SIG-M5 (cell line): ENCODE measurements at regions not wholly inside any gene's neighbourhood (a gene's known extent, or its start where the extent isn't known, plus 50 kb on each side); places are given as distances from the start of the nearest gene placed in this dataset.

Experiments
- DNase-seq: peaks from one replicate; lab custom pipeline; 2025; lab: John Stamatoyannopoulos, UW

DNA sequence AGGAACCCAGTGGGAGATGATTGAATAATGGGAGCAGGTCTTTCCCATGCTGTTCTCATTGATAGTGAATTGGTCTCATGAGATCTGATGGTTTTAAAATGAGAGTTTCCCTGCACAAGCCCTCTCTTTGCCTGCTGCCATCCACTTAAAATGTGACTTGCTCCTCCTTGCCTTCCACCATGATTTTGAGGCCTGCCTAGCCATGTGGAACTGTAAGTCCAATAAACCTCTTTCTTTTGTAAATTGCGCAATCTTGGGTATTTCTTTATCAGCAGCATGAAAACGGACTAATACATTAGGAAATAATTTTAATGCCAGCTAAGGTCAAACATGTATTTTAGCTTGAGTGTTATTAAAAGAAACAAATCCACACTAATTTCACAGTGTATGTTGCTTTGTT is 517.6 kb upstream of the ALCAM start:
- no peak for DNase-seq

DNA sequence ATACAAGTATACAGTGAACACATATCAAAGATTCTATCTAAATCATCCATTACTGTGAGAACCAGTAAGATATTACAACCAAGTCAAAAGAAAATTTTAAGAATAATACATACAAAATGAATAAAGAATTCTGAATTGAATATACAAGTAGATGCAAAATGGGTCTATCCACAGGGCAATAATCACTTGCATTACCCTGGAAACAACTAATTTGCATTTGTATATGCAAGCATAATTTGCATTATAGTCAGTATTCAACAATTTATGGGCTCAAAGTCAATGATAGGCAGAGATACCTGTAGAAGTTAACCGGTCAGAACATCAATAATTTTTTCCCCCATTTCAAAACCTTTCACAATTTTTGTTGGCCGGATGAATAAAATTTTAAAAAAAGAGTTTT is 512.2 kb upstream of the ALCAM start:
- DNase-seq, result no peak

DNA sequence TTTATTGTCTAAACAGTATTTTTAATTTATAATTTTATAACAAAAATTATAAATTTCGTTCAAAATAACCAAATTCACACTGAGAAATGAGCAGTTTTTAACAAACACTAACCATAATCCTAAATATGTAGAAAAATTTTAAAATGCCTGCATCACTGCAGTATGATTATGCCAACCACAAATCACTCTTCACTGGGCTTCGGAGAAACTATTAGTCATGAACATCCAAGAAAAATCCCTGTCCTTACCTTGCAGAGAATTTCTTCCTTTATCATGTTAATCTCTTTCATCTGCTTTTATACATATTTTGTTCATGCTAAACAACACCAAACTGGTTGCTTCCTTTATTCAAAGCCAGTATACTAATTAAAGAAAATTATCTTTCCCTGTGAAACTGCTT is 511.0 kb upstream of the ALCAM start:
- DNase-seq, result no peak

DNA sequence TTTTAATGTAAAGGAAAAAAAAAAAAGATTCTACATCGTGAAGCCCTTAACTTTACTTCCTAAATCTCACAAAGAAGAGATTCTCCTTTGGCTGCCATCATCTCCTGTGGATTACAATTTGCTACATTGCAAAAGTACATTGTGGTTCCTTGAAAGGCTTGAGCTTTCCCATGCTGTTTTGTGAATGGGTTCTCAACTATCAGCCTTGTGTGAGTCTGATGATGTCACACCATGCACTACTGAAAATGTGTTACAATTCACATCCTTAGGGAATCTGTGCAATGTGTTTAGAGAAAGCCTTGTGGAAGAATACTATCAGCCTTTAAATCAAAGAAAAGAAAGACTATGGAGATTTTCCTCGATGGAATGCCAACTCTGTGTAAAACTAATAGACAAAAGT is 510.0 kb upstream of the ALCAM start:
- no peak for DNase-seq

DNA sequence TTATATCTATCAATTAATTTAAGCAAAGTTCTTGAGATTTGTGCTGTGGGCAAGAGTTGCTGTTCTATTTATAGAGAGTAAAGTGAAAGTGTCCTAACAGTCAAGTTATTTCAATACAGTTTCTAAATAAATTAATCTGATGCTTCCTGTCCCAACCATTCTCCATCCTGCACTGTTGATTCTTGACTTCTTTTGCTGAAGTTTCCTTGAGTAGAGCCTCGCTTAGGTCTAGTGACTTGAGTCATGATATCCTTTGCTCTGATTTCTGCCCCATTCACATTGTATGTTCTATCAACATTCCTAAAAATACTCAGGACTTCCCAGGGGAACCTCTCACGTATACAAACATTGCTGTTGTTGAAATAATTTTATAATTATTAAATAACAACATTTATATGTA is 498.4 kb upstream of the ALCAM start:
- no peak for DNase-seq

DNA sequence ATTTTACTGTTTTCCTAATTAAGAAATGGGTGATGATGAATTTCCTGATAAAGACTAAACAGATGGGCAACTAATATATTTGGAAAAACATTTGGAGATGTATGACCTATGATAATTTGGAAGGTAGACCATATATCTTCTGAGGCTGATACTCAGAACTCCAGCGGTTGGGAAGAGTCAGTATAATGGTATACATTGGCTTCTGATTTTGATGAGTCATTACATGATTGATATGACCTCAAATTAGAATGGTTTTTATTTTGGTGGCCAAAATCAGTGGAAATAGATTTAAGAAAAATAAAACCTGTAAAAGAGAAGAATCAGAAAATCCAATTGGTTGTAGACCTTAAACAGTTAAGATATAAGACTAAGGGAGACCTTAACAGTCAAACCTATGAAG is 496.4 kb upstream of the ALCAM start:
- DNase-seq, result no peak

DNA sequence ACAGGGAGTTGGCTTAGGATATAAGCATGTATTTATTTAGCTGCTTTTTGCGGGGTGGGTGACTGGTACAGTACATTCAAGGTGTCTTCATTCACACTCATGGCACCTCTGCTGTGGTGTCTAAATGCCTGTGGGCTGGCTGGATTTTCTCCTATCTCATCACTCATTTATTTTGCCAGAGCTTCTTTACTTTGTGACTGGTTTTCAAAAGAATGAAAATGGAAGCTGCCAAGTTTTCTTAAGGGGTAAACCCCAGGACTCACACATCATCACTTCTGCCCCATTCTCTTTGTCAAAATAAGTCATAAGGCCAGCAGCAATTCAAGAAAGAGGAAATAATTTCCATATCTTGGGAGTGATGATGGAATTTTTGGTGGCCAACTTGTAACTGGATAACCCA is 493.4 kb upstream of the ALCAM start:
- no peak for DNase-seq

DNA sequence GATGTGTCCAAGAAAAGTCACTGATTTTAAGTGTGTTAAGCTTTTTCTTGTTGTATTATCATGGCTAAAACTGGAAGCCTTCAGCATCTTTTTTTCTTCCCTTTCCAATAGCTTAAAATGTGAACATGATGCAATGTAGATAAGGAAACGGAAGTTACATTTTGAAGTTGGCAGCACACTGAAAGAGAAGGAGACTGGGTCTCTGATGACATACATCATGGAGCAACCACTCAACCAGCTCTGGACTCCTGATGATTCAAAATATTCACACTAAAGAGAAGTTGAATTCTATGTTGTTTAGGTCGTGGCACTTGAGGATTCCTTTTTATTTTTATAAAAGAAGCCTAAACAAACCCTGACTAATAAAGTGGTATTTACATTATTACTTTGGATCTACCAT is 488.3 kb upstream of the ALCAM start:
- peak; percentile 8 for DNase-seq

DNA sequence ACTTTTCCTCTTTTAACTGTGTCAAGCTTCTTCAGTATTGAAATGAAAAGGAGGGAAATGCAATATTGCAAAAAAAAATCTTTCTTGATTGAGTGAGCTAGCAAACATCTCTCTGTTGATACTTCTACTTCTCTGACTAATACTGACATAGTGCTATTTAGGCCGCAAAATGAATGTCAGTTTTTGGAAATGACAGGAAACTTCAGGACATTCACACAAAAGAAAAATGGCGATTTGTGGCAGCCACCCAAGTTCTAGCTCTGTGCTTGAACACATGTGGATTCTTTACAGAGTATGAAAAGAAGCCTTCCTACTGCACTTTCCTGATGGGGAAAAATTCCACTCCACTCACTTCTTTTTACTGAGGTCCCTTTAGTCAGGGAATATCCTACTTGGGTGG is 486.8 kb upstream of the ALCAM start:
- DNase-seq, result no peak

DNA sequence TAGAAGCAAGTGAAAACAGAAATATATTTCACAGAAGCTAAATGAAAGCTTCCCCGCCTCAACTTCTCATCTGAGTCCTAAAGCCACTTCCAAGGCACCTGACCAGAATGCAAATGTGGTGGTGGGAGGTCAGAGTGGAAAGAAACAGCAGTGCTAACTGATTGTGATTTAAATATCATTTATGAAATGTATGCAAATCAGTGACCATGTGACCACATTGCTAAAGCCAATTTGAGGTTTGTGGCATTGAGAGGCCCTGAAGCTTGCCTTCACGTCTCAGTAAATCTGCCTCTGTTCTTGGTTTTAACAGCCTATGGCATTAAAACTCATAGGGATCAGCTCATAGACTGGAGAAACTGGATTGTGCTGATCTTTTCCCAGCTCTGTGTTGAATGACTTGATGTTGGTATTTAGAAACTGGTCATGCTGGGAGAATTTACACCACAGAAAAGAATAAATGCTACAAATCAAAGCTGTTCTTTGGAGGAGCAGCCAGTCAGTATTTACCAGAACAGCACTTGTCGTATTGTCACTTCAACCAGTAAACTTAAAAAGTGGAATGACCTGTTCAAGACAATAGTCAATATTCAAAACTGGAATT is 481.4 kb upstream of the ALCAM start:
- DNase-seq, result no peak

DNA sequence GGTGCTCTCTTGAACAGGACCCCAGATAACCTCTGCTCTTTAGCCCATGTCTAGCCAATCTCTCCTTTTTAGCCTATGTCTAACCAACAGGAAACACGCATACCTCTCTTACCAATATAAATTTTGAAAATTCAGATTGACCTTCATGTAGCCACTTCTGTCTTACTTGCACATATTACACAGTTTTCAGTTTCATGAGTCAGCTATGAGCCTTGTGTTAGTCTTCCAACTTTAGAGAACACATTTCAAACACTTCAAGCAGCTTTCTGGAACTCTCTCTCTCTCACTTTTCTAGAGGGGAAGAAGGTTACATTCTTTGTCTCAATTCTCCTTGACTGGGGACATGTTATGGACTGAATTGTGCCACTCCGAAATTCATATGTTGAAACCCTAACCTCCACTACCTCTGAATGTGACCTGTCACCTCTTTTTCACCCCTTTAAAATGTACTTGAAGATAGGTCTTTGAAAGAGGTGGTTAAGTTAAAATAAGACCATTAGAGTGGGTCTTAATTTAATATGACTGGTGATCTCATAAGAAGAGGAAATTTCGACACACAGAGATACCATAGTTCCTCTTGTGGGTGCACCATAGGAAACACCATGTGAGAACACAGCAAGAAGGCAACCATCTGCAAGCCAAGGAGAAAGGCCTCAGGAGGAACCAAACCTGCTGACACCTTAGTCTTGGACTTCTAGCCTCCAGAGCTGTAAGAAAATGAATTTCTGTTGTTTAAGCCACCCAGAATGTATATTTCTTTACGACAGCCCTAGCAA is 480.3 kb upstream of the ALCAM start:
- DNase-seq, result peak; percentile 41

DNA sequence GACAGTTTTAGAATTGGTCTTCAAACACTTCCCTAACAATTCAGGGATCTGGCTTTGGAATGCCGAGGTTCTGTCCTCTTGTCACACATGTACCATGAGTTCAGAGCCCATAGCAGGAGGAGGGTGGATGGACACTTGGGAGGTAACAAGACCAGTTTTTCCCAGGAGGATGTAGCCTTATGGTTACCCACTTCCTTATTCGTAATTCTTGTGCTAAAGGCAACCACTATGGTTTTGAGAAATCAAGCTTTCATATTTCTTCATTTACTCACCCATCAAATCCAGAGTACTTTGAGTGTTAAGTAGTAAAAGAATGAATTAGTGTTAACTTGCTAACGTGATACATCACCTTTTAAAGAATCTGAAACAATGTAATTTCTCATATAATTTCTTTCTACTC is 479.6 kb upstream of the ALCAM start:
- DNase-seq, result no peak

DNA sequence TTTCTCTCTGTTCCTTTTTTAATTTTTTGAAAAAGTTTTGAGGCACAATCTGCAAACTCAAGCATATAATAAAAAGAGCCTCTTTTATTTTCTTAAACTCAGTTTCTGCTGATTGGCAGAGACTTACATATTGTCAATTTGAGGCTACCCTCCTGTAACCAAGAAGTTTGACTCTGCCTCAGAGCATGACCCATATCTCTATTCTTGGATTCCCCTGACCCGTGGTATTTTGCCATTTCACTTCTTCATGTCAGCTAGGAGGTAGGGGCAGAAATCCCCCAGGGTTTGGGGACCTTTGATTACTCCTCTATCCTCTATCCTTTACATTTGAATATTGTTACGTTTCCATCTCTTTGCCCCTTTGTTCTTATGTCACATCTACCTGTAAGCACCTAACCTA is 479.1 kb upstream of the ALCAM start:
- DNase-seq, result no peak

DNA sequence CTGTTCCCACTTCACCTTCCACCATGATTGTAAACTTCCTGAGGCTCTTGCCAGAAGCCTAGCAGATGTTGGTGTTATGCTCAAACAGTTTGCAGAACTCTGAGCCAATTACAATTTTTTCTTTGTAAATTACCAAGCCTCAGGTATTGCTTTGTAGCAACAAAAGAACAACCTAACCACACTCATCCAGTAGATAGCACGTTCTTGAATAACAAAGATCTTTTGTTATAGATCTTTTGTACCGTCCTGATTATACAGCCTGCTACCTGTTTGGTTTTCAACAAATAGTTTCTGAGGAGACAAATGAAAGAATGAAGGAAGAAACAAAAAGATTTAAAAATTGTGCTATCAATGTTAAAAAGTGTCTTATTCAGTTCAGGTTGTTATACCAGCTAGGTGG is 474.7 kb upstream of the ALCAM start:
- no peak for DNase-seq

DNA sequence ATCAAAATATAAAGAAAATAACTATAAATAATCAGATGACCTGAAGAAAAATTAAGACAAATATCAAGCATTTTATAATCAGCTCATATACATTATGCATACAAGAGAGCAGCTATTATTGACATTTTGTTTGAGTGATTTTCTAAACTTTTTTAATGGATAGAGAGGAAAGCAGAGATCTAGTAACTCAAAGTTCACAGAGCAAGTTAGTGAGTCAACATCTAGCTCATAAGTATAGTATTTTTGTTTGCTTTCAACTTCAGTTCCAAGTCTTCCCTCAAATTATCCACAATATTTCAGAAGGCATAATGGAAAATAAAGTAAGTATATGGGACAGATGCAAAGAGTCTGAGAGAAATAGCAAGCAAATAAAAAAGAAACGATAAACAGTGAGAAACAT is 470.1 kb upstream of the ALCAM start:
- DNase-seq, result no peak

DNA sequence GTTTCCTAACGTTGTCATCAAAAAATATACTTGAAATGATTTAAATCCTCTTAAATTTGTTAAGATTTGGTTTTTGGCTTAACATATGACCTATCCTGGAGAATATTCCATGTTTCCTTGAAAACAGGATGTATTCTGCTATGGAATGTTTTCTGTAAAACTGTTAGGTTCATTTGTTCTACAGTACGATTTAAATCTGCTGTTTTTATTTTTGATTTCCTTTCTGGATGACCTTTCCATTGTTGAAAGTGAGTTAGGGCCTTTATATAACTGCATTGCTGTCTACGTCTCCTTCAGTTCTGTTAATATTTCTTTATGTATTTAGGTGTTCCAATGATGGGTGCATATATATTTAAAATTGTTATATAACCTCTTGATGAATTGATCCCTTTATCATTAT is 465.3 kb upstream of the ALCAM start:
- no peak for DNase-seq

DNA sequence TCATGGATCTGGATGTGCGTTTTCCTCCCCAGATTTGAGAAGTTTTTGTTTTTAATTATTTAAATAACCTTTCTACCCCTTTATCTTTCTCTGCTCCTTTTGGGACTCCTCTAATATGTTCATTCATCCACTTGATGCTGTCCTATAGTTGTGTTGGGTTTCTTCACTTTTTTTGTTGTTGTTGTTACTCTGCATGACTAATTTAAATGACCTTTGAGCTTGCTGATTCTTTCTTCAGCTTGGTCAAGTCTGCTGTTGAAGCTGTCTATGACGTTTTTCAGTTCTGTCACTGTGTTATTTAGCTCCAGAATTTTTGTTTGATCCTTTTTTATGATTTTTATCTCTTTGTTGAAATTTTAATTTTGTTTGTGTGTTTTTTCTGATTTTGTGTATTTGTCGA is 463.6 kb upstream of the ALCAM start:
- no peak for DNase-seq

DNA sequence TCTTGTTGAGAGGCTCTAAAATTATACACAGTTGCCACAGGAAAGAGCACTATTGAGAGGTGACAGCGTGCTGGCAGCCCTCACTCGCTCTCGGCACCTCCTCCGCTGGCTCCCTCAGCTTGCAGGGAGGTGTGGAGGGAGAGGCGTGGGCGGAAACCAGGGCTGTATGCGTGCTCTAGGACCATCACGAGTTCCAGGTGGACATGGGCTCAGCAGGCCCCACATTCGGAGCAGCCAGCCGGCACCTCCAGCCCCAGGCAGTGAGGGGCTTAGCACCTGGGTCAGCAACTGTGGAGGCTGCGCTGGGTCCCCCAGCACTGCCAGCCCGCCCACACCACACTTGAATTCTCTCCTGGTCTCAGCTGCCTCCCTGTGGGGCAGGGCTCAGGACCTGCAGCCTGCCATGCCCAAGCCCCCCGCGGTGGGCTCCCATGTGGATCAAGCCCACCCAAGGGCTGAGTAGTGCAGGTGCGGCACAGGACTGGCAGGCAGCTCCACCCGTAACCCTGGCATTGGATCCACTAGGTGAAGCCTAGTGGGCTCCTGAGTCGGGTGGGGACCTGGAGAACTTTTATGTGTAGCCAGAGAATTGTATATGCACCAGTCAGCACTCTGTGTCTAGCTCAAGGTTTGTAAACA is 460.6 kb upstream of the ALCAM start:
- no peak for DNase-seq

DNA sequence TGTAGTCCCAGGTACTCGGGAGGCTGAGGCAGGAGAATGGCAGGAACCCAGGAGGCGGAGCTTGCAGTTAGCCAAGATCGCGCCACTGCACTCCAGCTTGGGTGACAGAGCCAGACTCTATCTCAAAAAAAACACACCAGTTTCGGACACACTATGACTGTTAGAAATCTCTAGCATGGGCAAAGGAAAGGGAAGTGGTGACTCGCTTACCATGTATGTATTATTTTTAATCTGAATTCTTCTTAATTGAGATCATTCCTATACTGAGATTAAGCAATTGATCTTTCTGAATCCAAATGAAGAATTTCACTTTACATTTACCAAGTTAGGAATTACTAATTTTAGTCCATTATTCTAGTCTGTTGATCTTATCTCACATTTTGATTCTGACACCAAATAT is 459.2 kb upstream of the ALCAM start:
- DNase-seq, result no peak

DNA sequence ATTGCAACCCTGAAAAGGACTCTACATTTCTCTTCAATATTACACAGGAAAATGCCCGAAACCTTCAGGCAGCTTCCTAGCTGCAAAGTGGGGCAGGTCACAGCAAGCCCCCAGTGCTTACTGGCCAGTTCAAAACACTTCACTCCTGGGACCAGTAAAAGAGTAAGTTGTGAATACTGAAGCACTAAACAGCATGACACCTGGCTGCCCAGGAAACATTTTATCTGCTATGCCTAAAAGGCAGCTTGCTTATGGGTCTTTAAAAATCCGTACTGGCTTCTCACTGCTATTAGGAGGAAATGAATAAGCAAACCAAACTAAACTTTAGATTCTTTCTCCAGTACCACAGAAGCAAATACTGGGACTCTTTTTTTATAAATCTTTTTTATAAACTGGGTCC is 457.9 kb upstream of the ALCAM start:
- no peak for DNase-seq

DNA sequence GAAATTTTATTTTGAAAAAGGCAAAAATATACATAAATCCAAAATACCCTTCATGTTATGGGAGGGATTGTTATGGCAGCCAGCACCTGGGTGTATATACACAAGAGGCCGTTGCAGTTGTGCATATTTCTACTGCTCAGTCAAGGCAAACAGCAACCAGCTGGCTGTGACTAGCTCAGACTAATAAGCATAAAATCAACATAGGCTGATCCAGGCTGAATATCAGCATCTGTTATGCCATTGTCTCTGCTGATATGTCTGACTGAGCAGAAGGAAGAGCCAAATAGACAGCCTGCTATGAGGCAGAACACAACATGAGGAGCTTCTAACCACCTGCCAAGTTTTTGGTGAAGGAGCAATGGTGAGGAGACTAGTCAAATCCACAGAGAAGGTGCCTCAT is 457.5 kb upstream of the ALCAM start:
- no peak for DNase-seq

DNA sequence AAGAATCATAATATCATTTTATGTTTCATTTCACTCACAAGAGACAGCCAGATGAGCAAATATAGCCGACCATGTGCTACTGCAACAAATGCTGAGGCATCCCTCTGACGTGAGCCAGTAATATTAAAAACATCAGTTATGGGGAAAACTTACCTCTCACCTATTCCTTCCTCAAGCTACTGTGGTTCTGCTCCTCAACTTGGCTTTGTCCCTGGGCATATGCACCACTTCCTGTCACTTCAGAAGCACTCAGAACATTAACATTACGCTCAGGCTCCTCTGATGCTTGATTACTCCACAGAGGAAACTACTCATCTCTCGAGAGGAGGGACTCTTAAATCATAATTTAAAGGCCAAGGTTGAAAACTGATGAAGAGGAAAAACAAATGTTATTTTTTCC is 457.0 kb upstream of the ALCAM start:
- DNase-seq, result no peak

DNA sequence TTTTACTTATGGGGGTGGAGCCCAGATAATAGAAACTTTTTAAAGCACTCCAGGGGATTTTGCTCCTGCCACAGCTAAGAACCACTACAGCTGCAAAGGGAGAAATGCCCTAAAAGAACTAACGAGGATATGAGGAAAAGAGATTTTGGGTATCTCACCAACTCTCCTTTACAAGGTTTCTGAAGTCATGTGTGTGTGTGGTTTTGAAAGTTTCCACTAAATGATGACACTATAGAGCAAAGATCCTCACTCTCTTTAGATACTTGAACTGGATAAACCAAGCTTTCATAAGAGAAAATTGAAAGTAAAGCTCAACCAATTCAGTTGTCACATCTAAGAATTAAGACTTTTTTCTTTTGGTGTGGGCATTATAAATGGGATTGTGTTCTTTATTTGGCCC is 455.3 kb upstream of the ALCAM start:
- no peak for DNase-seq

DNA sequence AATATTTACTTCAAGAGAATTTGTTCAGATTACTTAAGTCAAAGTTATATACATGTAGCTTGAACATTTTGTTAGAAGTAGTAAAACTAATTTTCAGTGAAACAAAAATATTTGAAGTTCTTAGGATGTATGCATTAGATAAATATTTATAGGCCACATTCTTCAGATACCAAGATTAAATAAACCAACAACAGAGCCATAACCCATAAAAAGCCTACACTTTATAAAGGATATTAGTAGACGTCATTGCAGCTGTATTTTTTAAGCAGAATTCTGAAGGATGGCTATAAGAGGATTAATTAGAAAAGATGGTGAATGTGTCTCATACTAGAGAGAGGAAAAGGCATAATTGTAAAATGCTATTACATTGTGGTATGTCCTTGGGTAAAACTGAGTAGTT is 449.7 kb upstream of the ALCAM start:
- no peak for DNase-seq
